ENCODE measurements at regions not wholly inside any gene's neighbourhood (a gene's known extent, or its start where the extent isn't known, plus 50 kb on each side); places are given as distances from the start of the nearest gene placed in this dataset.

DNA sequence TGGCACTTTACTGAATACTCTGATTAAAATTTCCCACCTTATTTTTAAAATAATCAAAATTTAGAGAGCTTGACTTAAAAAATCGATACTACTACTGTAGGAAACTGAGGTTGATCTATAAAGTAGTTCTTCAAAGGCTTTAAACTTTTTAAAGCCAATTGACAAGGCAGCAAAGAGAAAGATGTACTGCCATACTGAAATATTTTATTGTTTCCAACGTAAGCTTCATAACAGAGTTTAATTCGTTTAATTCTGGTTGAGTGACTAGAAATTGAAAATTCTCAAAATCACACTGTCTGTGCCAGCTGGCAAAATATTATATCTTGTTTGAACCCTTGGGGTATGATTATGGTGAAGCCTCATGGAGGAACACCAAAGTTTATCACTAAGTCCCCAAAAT, 207.6 kb downstream of the UNC5CL start:
- in situ Hi-C loops (cut with MboI) = loop anchor here (25.0 kb wide), 1 partner anchor 1469 kb away; no protein-coding TSS in a partner anchor
- H2AFZ ChIP-seq (ENCODE audit: low read depth, low read length) = no peak overlapping the region
- FAIRE-seq (no peak), ATAC-seq (no peak), DNase-seq (ENCODE audit: extremely low read depth in 1 of 4, low spot score in 3 of 4) (no peak)
- CTCF ChIA-PET (ENCODE audit: low intra/inter-chr PET ratio) = no interaction called here
- peaks cover 2 to 13% of the 10 kb centered on the region in 2 experiments; a peak in 4 of 5 replicates for H3K27me3 ChIP-seq (ENCODE audit: control insufficient read depth in 2 of 2, insufficient read depth in 2 of 2, low read length in 2 of 2)
- no TSS peak for BruUV-seq (replicated peaks)
- intact Hi-C loops (cut with micrococcal nuclease) = no loop called here
- WGBS (ENCODE audit: insufficient coverage, low coverage, missing lambda C conversion rate) = 3% methylated on average over 3 of the region's 3 CpGs
- POLR2A ChIA-PET = interaction anchor here (1.3 kb wide), 1 partner anchor 12 kb away, joined by 3 read pairs; no protein-coding TSS in a partner anchor
- H3K9ac ChIP-seq (ENCODE audit: insufficient read depth in 1 of 2, low read depth in 2 of 2, low read length in 2 of 2) = no peak overlapping the region
- H3K4me3 ChIP-seq = no peak overlapping the region
- no peak overlapping the region for H3K27ac ChIP-seq (ENCODE audit: extremely low read depth, low read depth, low read length)
- no peaks in the 10 kb centered on the region for H3K4me1 ChIP-seq (replicated peaks in 1 of 2; ENCODE audit: control insufficient read depth in 2 of 2, insufficient read depth in 2 of 2, low read length in 2 of 2)
- no peak overlapping the region for H3K4me2 ChIP-seq (ENCODE audit: insufficient read depth, low read length)
- H3K9me3 ChIP-seq (replicated peaks; ENCODE audit: control insufficient read depth, insufficient read depth, low read depth, low read length) = no peaks in the 10 kb centered on the region
- H3K36me3 ChIP-seq (ENCODE audit: control insufficient read depth, insufficient read depth, low read length) = no peaks in the 10 kb centered on the region
- TF ChIP-seq PHF8 (IDR thresholded peaks at IDR 0.05; ENCODE audit: borderline replicate concordance, low read length) (no peak), JUND (IDR thresholded peaks at IDR 0.05; ENCODE audit: borderline replicate concordance, low read depth, low read length) (no peak), JUND (tag; IDR thresholded peaks at IDR 0.05; ENCODE audit: borderline replicate concordance, low read depth, low read length) (no peak), TCF3 (CRISPR knock-in tag; IDR thresholded peaks at IDR 0.05) (no peak), HDAC6 (IDR thresholded peaks at IDR 0.05; ENCODE audit: low read depth, low read length) (no peak), ZBTB12 (CRISPR knock-in tag; IDR thresholded peaks at IDR 0.05) (no peak), CHD2 (IDR thresholded peaks at IDR 0.05; ENCODE audit: low read depth, low read length) (no peak), GTF2E2 (tag; IDR thresholded peaks at IDR 0.05) (no peak), KDM4B (IDR thresholded peaks at IDR 0.05; ENCODE audit: borderline replicate concordance in 2 of 2, low read depth in 1 of 2) (no peak), CBX2 (IDR thresholded peaks at IDR 0.05; ENCODE audit: insufficient read depth, low read length, poor library complexity, severe bottlenecking) (no peak), HMG20B (CRISPR knock-in tag; IDR thresholded peaks at IDR 0.05) (no peak), HDAC2 (IDR thresholded peaks at IDR 0.05) (no peak), SP2 (IDR thresholded peaks at IDR 0.05; ENCODE audit: extremely low read depth, low read depth, low read length, poor library complexity, severe bottlenecking) (no peak), FOXK1 (CRISPR knock-in tag; IDR thresholded peaks at IDR 0.05; ENCODE audit: borderline replicate concordance) (no peak)
- TF ChIP-seq, protein P1, sequence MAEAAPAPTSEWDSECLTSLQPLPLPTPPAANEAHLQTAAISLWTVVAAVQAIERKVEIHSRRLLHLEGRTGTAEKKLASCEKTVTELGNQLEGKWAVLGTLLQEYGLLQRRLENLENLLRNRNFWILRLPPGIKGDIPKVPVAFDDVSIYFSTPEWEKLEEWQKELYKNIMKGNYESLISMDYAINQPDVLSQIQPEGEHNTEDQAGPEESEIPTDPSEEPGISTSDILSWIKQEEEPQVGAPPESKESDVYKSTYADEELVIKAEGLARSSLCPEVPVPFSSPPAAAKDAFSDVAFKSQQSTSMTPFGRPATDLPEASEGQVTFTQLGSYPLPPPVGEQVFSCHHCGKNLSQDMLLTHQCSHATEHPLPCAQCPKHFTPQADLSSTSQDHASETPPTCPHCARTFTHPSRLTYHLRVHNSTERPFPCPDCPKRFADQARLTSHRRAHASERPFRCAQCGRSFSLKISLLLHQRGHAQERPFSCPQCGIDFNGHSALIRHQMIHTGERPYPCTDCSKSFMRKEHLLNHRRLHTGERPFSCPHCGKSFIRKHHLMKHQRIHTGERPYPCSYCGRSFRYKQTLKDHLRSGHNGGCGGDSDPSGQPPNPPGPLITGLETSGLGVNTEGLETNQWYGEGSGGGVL (CRISPR knock-in tag; IDR thresholded peaks at IDR 0.05) = no peak
- TF ChIP-seq, protein P2, sequence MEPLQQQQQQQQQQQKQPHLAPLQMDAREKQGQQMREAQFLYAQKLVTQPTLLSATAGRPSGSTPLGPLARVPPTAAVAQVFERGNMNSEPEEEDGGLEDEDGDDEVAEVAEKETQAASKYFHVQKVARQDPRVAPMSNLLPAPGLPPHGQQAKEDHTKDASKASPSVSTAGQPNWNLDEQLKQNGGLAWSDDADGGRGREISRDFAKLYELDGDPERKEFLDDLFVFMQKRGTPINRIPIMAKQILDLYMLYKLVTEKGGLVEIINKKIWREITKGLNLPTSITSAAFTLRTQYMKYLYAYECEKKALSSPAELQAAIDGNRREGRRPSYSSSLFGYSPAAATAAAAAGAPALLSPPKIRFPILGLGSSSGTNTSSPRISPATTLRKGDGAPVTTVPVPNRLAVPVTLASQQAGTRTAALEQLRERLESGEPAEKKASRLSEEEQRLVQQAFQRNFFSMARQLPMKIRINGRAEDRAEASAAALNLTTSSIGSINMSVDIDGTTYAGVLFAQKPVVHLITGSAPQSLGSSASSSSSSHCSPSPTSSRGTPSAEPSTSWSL (CRISPR knock-in tag; IDR thresholded peaks at IDR 0.05; ENCODE audit: borderline replicate concordance) = no peak
- no peaks in the 10 kb centered on the region for H3K79me2 ChIP-seq (ENCODE audit: control insufficient read depth, insufficient read depth, low read length)
- H4K20me1 ChIP-seq (replicated peaks; ENCODE audit: control insufficient read depth, insufficient read depth, low read length) = no peaks in the 10 kb centered on the region
- H3K9me1 ChIP-seq (ENCODE audit: control insufficient read depth, insufficient read depth, low read length) = no peaks in the 10 kb centered on the region
